Right hindlimb (tissue), 1 donor: ENCODE measurements at regions not wholly inside any gene's neighbourhood (a gene's known extent, or its start where the extent isn't known, plus 50 kb on each side); places are given as distances from the start of the nearest gene placed in this dataset.

Experiments
- DNase-seq: peaks from one replicate; pipeline ENCODE4 v3.0.0-alpha.2; 2018

- no peak for DNase-seq
Measured at GRCh38 chr21:16310176-16310575, 580.4 kb downstream of the USP25 start.

GRCh38 chr21:16311229-16311628, 581.4 kb downstream of the USP25 start:
- DNase-seq: no peak

- no peak for DNase-seq
Measured at GRCh38 chr21:16312321-16312720, 582.5 kb downstream of the USP25 start.

GRCh38 chr21:16315223-16315622, 585.4 kb downstream of the USP25 start:
- no peak for DNase-seq

GRCh38 chr21:16318651-16319300, 589.0 kb downstream of the USP25 start:
- no peak for DNase-seq

- DNase-seq: no peak
Measured at GRCh38 chr21:16320110-16320509, 590.3 kb downstream of the USP25 start.

- no peak for DNase-seq
Measured at GRCh38 chr21:16322454-16322853, 592.7 kb downstream of the USP25 start.

- DNase-seq: no peak
Measured at GRCh38 chr21:16323596-16323995, 593.8 kb downstream of the USP25 start.

GRCh38 chr21:16324630-16325029, 594.8 kb downstream of the USP25 start:
- no peak for DNase-seq

GRCh38 chr21:16330082-16330907, 600.5 kb downstream of the USP25 start:
- no peak for DNase-seq

- DNase-seq: no peak
Measured at GRCh38 chr21:16330908-16331268, 601.1 kb downstream of the USP25 start.

GRCh38 chr21:16337266-16337665, 607.5 kb downstream of the USP25 start:
- no peak for DNase-seq

GRCh38 chr21:16342932-16343331, 613.1 kb downstream of the USP25 start:
- no peak for DNase-seq

GRCh38 chr21:16343776-16344175, 614.0 kb downstream of the USP25 start:
- no peak for DNase-seq

GRCh38 chr21:16345757-16346156, 616.0 kb downstream of the USP25 start:
- DNase-seq: no peak

GRCh38 chr21:16347223-16347622, 617.4 kb downstream of the USP25 start:
- DNase-seq: no peak

- DNase-seq: no peak
Measured at GRCh38 chr21:16353764-16354163, 624.0 kb downstream of the USP25 start.

- DNase-seq: no peak
Measured at GRCh38 chr21:16357994-16358393, 628.2 kb downstream of the USP25 start.

- no peak for DNase-seq
Measured at GRCh38 chr21:16358784-16359183, 629.0 kb downstream of the USP25 start.

- no peak for DNase-seq
Measured at GRCh38 chr21:16363100-16363499, 633.3 kb downstream of the USP25 start.

- no peak for DNase-seq
Measured at GRCh38 chr21:16363518-16363917, 633.7 kb downstream of the USP25 start.

GRCh38 chr21:16366207-16366606, 636.4 kb downstream of the USP25 start:
- DNase-seq: no peak

GRCh38 chr21:16367079-16367478, 637.3 kb downstream of the USP25 start:
- DNase-seq: no peak

- no peak for DNase-seq
Measured at GRCh38 chr21:16370186-16370585, 640.4 kb downstream of the USP25 start.

GRCh38 chr21:16372586-16372985, 642.8 kb downstream of the USP25 start:
- no peak for DNase-seq
